NCI-H446 treated with DMSO at 0.1 percent for 48 hours (cell line): ENCODE measurements at regions not wholly inside any gene's neighbourhood (a gene's known extent, or its start where the extent isn't known, plus 50 kb on each side); places are given as distances from the start of the nearest gene placed in this dataset.
"Not testable (repeated sequence)": the region's sequence is repeated elsewhere in the genome, so short reads cannot be mapped to it uniquely, and the experiment has no call there.

Source experiments
- DNase-seq: peaks from one replicate; lab custom pipeline; 2025; lab: John Stamatoyannopoulos, UW

GRCh38 chr4:3612934-3613333, 80.7 kb upstream of the LRPAP1 start:
- no peak for DNase-seq

- DNase-seq: no peak
These were observed 80.1 kb upstream of the LRPAP1 start for GRCh38 chr4:3612281-3612680.

GRCh38 chr4:3611778-3612177, 79.6 kb upstream of the LRPAP1 start:
- DNase-seq: no peak

GRCh38 chr4:3610851-3611250, 78.6 kb upstream of the LRPAP1 start:
- not testable (repeated sequence) for DNase-seq

- not testable (repeated sequence) for DNase-seq
These were observed 77.7 kb upstream of the LRPAP1 start for GRCh38 chr4:3609905-3610304.

- DNase-seq: no peak
These were observed 75.7 kb upstream of the LRPAP1 start for GRCh38 chr4:3607690-3608552.

GRCh38 chr4:3606850-3607249, 74.6 kb upstream of the LRPAP1 start:
- DNase-seq: not testable (repeated sequence)

- DNase-seq: not testable (repeated sequence)
These were observed 74.0 kb upstream of the LRPAP1 start for GRCh38 chr4:3606271-3606670.

- no peak for DNase-seq
These were observed 73.3 kb upstream of the LRPAP1 start for GRCh38 chr4:3605491-3605890.

GRCh38 chr4:3602886-3603645, 70.8 kb upstream of the LRPAP1 start:
- not testable (repeated sequence) for DNase-seq

GRCh38 chr4:3601992-3602391, 69.8 kb upstream of the LRPAP1 start:
- DNase-seq: no peak

GRCh38 chr4:3601108-3601690, 69.0 kb upstream of the LRPAP1 start:
- DNase-seq: not testable (repeated sequence)

- no peak for DNase-seq
These were observed 67.7 kb upstream of the LRPAP1 start for GRCh38 chr4:3599951-3600350.

- DNase-seq: no peak
These were observed 66.5 kb upstream of the LRPAP1 start for GRCh38 chr4:3598695-3599227.

GRCh38 chr4:3597896-3598505, 65.8 kb upstream of the LRPAP1 start:
- not testable (repeated sequence) for DNase-seq

GRCh38 chr4:3596957-3597733, 64.9 kb upstream of the LRPAP1 start:
- DNase-seq: not testable (repeated sequence)

- DNase-seq: not testable (repeated sequence)
These were observed 63.5 kb upstream of the LRPAP1 start for GRCh38 chr4:3595627-3596291.

GRCh38 chr4:3594751-3595150, 62.5 kb upstream of the LRPAP1 start:
- DNase-seq: not testable (repeated sequence)

- DNase-seq: not testable (repeated sequence)
These were observed 58.0 kb upstream of the LRPAP1 start for GRCh38 chr4:3589946-3590924.
